GM21717 (cell line): ENCODE measurements at regions not wholly inside any gene's neighbourhood (a gene's known extent, or its start where the extent isn't known, plus 50 kb on each side); places are given as distances from the start of the nearest gene placed in this dataset.

Experiments used
- ATAC-seq: cut with Tn5 transposase; IDR thresholded peaks from one replicate; pipeline ENCODE4 v1.9.1; 2021; ENCODE audit warnings: mild to moderate bottlenecking, moderate library complexity; ENCODE audit not compliant: unreplicated experiment

GRCh38 chr3:43970351-43970750, 271.3 kb upstream of the TOPAZ1 start:
- no peak for ATAC-seq

GRCh38 chr3:43970920-43971319, 270.8 kb upstream of the TOPAZ1 start:
- ATAC-seq: no peak

- no peak for ATAC-seq
These were observed 270.2 kb upstream of the TOPAZ1 start for GRCh38 chr3:43971486-43971885.

GRCh38 chr3:43978708-43979107, 263.0 kb upstream of the TOPAZ1 start:
- no peak for ATAC-seq

- ATAC-seq: no peak
These were observed 262.0 kb upstream of the TOPAZ1 start for GRCh38 chr3:43979645-43980044.

- no peak for ATAC-seq
These were observed 246.8 kb upstream of the TOPAZ1 start for GRCh38 chr3:43994657-43995546.

- no peak for ATAC-seq
These were observed 245.9 kb upstream of the TOPAZ1 start for GRCh38 chr3:43995547-43996378.

- ATAC-seq: no peak
These were observed 245.0 kb upstream of the TOPAZ1 start for GRCh38 chr3:43996379-43997301.

GRCh38 chr3:43997316-43997715, 244.4 kb upstream of the TOPAZ1 start:
- ATAC-seq: no peak

GRCh38 chr3:43997788-43998369, 243.8 kb upstream of the TOPAZ1 start:
- no peak for ATAC-seq

- ATAC-seq: no peak
These were observed 243.3 kb upstream of the TOPAZ1 start for GRCh38 chr3:43998370-43998835.

GRCh38 chr3:43998836-43999727, 242.6 kb upstream of the TOPAZ1 start:
- ATAC-seq: no peak

GRCh38 chr3:43999728-44000319, 241.9 kb upstream of the TOPAZ1 start:
- ATAC-seq: no peak

GRCh38 chr3:44000586-44000985, 241.1 kb upstream of the TOPAZ1 start:
- no peak for ATAC-seq

- no peak for ATAC-seq
These were observed 240.6 kb upstream of the TOPAZ1 start for GRCh38 chr3:44001072-44001471.

- ATAC-seq: no peak
These were observed 237.9 kb upstream of the TOPAZ1 start for GRCh38 chr3:44003801-44004200.

GRCh38 chr3:44011680-44012079, 230.0 kb upstream of the TOPAZ1 start:
- ATAC-seq: no peak

GRCh38 chr3:44012160-44012899, 229.4 kb upstream of the TOPAZ1 start:
- ATAC-seq: no peak
